CD4-positive, alpha-beta memory T cell (primary cell): ENCODE measurements at regions not wholly inside any gene's neighbourhood (a gene's known extent, or its start where the extent isn't known, plus 50 kb on each side); places are given as distances from the start of the nearest gene placed in this dataset.

Experiments used
- CTCF ChIA-PET: fragments of 350-600 bp; sonication (Branson Sonifier 250); formaldehyde crosslinking; loops from one replicate; lab custom pipeline; 2021; ENCODE audit warnings: inconsistent platforms; ENCODE audit not compliant: partially characterized antibody; lab: Charles Lee
- POLR2A ChIA-PET: fragments of 350-600 bp; sonication (Branson Sonifier 250); formaldehyde crosslinking; loops from one replicate; lab custom pipeline; 2021; ENCODE audit not compliant: partially characterized antibody; lab: Charles Lee
- DNase-seq, 5 donors: peaks; one replicate each; pipeline versions ENCODE4 v3.0.0 to v3.0.0-alpha.2; 2020 to 2022; ENCODE audit warnings: mixed read lengths in 1 of 5
- H3K27ac ChIP-seq: one replicate; pipeline ENCODE4 v1.7.0; 2013; ENCODE audit warnings: low read depth, low read length
- H3K27me3 ChIP-seq: 2 replicates; pipeline ENCODE4 v1.7.0; 2013; ENCODE audit warnings: mild to moderate bottlenecking, low read length, moderate library complexity; ENCODE audit not compliant: insufficient read depth
- H3K36me3 ChIP-seq: 2 replicates; pipeline ENCODE4 v1.7.0; 2013; ENCODE audit warnings: mild to moderate bottlenecking, low read length, moderate library complexity; ENCODE audit not compliant: insufficient read depth
- H3K4me1 ChIP-seq: 2 replicates; pipeline ENCODE4 v1.7.0; 2013; ENCODE audit warnings: mild to moderate bottlenecking, low read length, moderate library complexity; ENCODE audit not compliant: insufficient read depth
- H3K4me3 ChIP-seq, 2 donors: one replicate each; pipeline ENCODE4 v1.7.0; 2013; ENCODE audit warnings: low read length in 2 of 2, mild to moderate bottlenecking in 1 of 2
- H3K9me3 ChIP-seq, 2 donors: one replicate each; pipeline ENCODE4 v1.7.0; 2013; ENCODE audit warnings: low read length in 2 of 2, control low read depth in 1 of 2; ENCODE audit not compliant: control insufficient read depth in 1 of 2
- H3K27ac Mint-ChIP-seq, 7 donors: one replicate each; pipeline ENCODE4 v1.8.0; 2020 to 2021; ENCODE audit warnings: mixed read lengths in 7 of 7, mild to moderate bottlenecking in 6 of 7, inconsistent platforms in 3 of 7, moderate library complexity in 3 of 7
- H3K27me3 Mint-ChIP-seq, 2 donors: one replicate each; pipeline ENCODE4 v1.8.0; 2020 to 2021; ENCODE audit warnings: mixed read lengths in 2 of 2
- H3K36me3 Mint-ChIP-seq, 2 donors: one replicate each; pipeline ENCODE4 v1.8.0; 2020 to 2021; ENCODE audit warnings: mixed read lengths in 2 of 2, inconsistent platforms in 1 of 2, mild to moderate bottlenecking in 1 of 2
- H3K4me1 Mint-ChIP-seq, 4 donors: one replicate each; pipeline ENCODE4 v1.8.0; 2020 to 2021; ENCODE audit warnings: mixed read lengths in 4 of 4, mild to moderate bottlenecking in 1 of 4
- H3K4me3 Mint-ChIP-seq, 8 donors: one replicate each; pipeline ENCODE4 v1.8.0; 2020 to 2021; ENCODE audit warnings: mixed read lengths in 8 of 8, mild to moderate bottlenecking in 7 of 8, moderate library complexity in 6 of 8, inconsistent platforms in 3 of 8
- H3K9me3 Mint-ChIP-seq, 8 donors: one replicate each; pipeline ENCODE4 v1.8.0; 2020 to 2021; ENCODE audit warnings: mixed read lengths in 8 of 8, mild to moderate bottlenecking in 5 of 8, inconsistent platforms in 3 of 8, moderate library complexity in 1 of 8
- intact Hi-C: fragments of 100-400 bp; cut with micrococcal nuclease; formaldehyde crosslinking; loops from one replicate; pipeline ENCODE4 v1.15.1; 2023

DNA sequence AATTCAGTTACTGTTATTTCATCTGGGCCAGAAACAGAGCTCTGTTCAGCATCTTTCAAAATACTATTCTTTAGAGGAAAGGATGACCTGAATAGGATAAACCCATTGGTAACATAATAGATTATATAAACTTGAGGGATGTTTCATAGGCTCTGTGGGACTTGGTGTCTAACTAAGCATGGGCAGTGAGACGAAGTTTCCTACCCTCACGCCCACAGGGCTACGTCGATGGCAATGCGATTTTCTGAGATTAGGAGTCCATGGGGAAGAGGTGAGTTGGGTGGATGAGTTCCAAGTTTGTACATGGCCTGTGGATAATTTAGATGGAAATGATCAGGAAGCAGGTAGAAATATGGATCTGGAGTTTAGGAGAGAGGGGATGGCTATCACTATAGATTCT, 115.2 kb upstream of the TBL1XR1 start:
- H3K36me3 ChIP-seq, result no peaks in the 10 kb centered on the region
- intact Hi-C loops, result no loop called here
- H3K9me3 ChIP-seq, result no peaks in the 10 kb centered on the region
- H3K4me1 ChIP-seq, result peaks cover 2% of the 10 kb centered on the region
- Mint-ChIP-seq H3K4me3 (no peak overlapping the region), H3K36me3 (peaks cover 0 to 2% of the 10 kb centered on the region in 2 donors), H3K9me3 (peaks cover 0 to 26% (median 11%) of the 10 kb centered on the region in 8 donors), H3K4me1 (peaks cover 0 to 3% (median 2%) of the 10 kb centered on the region in 4 donors), H3K27ac (no peak overlapping the region), H3K27me3 (no peaks in the 10 kb centered on the region)
- no peak overlapping the region for H3K4me3 ChIP-seq
- no peak overlapping the region for H3K27ac ChIP-seq
- no peak for DNase-seq
- CTCF ChIA-PET, result interaction anchor here (0.9 kb wide), 1 partner anchor 15 kb away, joined by 3 read pairs; no protein-coding TSS in a partner anchor
- POLR2A ChIA-PET, result no interaction called here
- no peaks in the 10 kb centered on the region for H3K27me3 ChIP-seq

GRCh38 chr3:177314897-177315296, 117.6 kb upstream of the TBL1XR1 start:
- intact Hi-C loops, result no loop called here
- H3K27ac ChIP-seq, result no peak overlapping the region
- H3K27ac Mint-ChIP-seq, result no peak overlapping the region
- H3K27me3 Mint-ChIP-seq, result no peaks in the 10 kb centered on the region
- peaks cover 9 to 24% (median 14%) of the 10 kb centered on the region in 4 donors for H3K4me1 Mint-ChIP-seq
- no peaks in the 10 kb centered on the region for H3K9me3 ChIP-seq
- H3K4me3 ChIP-seq, result no peak overlapping the region
- CTCF ChIA-PET, result no interaction called here
- H3K27me3 ChIP-seq, result no peaks in the 10 kb centered on the region
- POLR2A ChIA-PET, result interaction anchor here (2.9 kb wide), 1 partner anchor 45 kb away, joined by 8 read pairs; no protein-coding TSS in a partner anchor
- no peak overlapping the region for H3K4me3 Mint-ChIP-seq
- H3K4me1 ChIP-seq, result peaks cover 12% of the 10 kb centered on the region
- no peak for DNase-seq
- no peaks in the 10 kb centered on the region for H3K36me3 Mint-ChIP-seq
- H3K36me3 ChIP-seq, result no peaks in the 10 kb centered on the region
- peaks cover 0 to 23% (median 13%) of the 10 kb centered on the region in 8 donors for H3K9me3 Mint-ChIP-seq

DNA sequence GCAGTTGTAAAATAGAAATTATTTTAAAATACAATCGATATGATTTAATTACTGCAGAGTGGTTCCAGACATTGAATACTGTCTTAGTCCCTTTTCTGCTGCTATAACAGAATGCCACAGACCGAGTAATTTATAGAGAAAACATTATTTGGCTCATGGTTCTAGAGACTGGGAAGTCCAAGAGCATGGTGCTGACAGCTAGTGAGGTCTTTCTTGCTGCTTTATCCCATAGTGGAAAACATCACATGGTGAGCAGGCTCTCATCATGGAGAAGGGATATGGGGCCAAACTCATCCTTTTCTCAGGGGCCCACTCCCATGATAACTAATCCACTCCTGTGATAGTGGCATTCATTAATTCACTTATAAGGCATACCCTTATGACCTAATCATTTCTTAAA, 120.0 kb upstream of the TBL1XR1 start:
- Mint-ChIP-seq H3K27ac (peak overlapping the region in 2 of 7 donors; percentile 61 to 84), H3K9me3 (peaks cover 0 to 5% (median 3%) of the 10 kb centered on the region in 8 donors), H3K27me3 (no peaks in the 10 kb centered on the region), H3K4me3 (peak overlapping the region in 4 of 8 donors; percentile 15 to 69 (median 50)), H3K36me3 (no peaks in the 10 kb centered on the region), H3K4me1 (peaks cover 23 to 44% (median 31%) of the 10 kb centered on the region in 4 donors)
- Histone ChIP-seq H3K4me1 (peaks cover 29% of the 10 kb centered on the region), H3K27me3 (no peaks in the 10 kb centered on the region), H3K9me3 (no peaks in the 10 kb centered on the region), H3K4me3 (no peak overlapping the region), H3K36me3 (no peaks in the 10 kb centered on the region), H3K27ac (no peak overlapping the region)
- ChIA-PET POLR2A (interaction anchor here (1.2 to 2.9 kb wide), 2 partner anchors 43 to 120 kb away, joined by 3 to 8 read pairs; partner anchors contain the start of gene TBL1XR1), CTCF (no interaction called here)
- DNase-seq, result no peak
- intact Hi-C loops, result no loop called here

GRCh38 chr3:177318559-177318958, 121.3 kb upstream of the TBL1XR1 start:
- POLR2A ChIA-PET, result no interaction called here
- Histone ChIP-seq H3K9me3 (no peaks in the 10 kb centered on the region), H3K27ac (no peak overlapping the region), H3K4me1 (peaks cover 29% of the 10 kb centered on the region), H3K4me3 (no peak overlapping the region), H3K27me3 (no peaks in the 10 kb centered on the region), H3K36me3 (no peaks in the 10 kb centered on the region)
- H3K4me3 Mint-ChIP-seq, result no peak overlapping the region
- H3K36me3 Mint-ChIP-seq, result no peaks in the 10 kb centered on the region
- peak overlapping the region in 1 of 7 donors; percentile 35 for H3K27ac Mint-ChIP-seq
- H3K4me1 Mint-ChIP-seq, result peaks cover 23 to 44% (median 30%) of the 10 kb centered on the region in 4 donors
- CTCF ChIA-PET, result no interaction called here
- intact Hi-C loops, result loop anchor here (1.0 kb wide), 1 partner anchor 40 kb away; no protein-coding TSS in a partner anchor
- peaks cover 0 to 4% (median 0%) of the 10 kb centered on the region in 8 donors for H3K9me3 Mint-ChIP-seq
- H3K27me3 Mint-ChIP-seq, result no peaks in the 10 kb centered on the region
- no peak for DNase-seq

DNA sequence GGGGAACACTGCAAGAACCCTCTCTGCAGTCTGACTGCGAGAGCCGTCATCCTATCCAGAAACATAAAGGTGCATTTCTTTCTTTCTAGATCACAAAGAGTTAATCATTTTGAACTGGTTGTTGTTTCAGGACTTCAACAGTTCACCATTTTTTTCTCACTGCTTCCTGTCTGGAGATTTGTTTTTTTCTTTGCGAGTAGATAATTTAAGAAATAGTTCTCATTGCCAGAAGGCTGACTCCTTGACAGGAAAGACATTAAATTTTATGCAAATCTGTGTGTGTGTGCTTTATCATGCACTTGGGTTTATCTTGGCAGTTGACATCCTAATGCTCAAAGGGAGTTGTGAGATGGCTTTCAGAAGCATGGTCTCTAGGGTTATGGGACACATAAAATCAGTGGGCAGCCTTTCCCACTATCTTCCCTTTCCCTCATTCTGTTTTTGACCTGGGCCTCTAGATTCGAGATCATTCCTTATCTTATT, 123.5 kb upstream of the TBL1XR1 start:
- Histone ChIP-seq H3K4me1 (peaks cover 29% of the 10 kb centered on the region), H3K9me3 (no peaks in the 10 kb centered on the region), H3K27ac (no peak overlapping the region), H3K36me3 (no peaks in the 10 kb centered on the region), H3K27me3 (no peaks in the 10 kb centered on the region), H3K4me3 (no peak overlapping the region)
- peak in 2 of 5 donors; percentile 15 to 17 for DNase-seq
- Mint-ChIP-seq H3K27me3 (no peaks in the 10 kb centered on the region), H3K36me3 (no peaks in the 10 kb centered on the region), H3K4me3 (peak overlapping the region in 5 of 8 donors; percentile 3 to 33 (median 24)), H3K9me3 (peaks cover 0 to 4% (median 0%) of the 10 kb centered on the region in 8 donors), H3K27ac (peak overlapping the region in 4 of 7 donors; percentile 10 to 43 (median 21)), H3K4me1 (peaks cover 23 to 44% (median 30%) of the 10 kb centered on the region in 4 donors)
- intact Hi-C loops, result no loop called here
- ChIA-PET POLR2A (interaction anchor here (1.0 kb wide), 1 partner anchor 119 kb away, joined by 4 read pairs; no protein-coding TSS in a partner anchor), CTCF (no interaction called here)

GRCh38 chr3:177321819-177322218, 124.5 kb upstream of the TBL1XR1 start:
- Histone ChIP-seq H3K4me3 (no peak overlapping the region), H3K27me3 (no peaks in the 10 kb centered on the region), H3K4me1 (peaks cover 29% of the 10 kb centered on the region), H3K27ac (no peak overlapping the region), H3K36me3 (no peaks in the 10 kb centered on the region), H3K9me3 (no peaks in the 10 kb centered on the region)
- Mint-ChIP-seq H3K27ac (peak overlapping the region in 1 of 7 donors; percentile 15), H3K27me3 (no peaks in the 10 kb centered on the region), H3K4me3 (no peak overlapping the region), H3K4me1 (peaks cover 23 to 44% (median 30%) of the 10 kb centered on the region in 4 donors), H3K9me3 (peaks cover 0 to 4% (median 0%) of the 10 kb centered on the region in 8 donors), H3K36me3 (no peaks in the 10 kb centered on the region)
- no peak for DNase-seq
- ChIA-PET CTCF (no interaction called here), POLR2A (interaction anchor here (0.6 kb wide), 1 partner anchor 18 kb away, joined by 3 read pairs; no protein-coding TSS in a partner anchor)
- intact Hi-C loops, result no loop called here

DNA sequence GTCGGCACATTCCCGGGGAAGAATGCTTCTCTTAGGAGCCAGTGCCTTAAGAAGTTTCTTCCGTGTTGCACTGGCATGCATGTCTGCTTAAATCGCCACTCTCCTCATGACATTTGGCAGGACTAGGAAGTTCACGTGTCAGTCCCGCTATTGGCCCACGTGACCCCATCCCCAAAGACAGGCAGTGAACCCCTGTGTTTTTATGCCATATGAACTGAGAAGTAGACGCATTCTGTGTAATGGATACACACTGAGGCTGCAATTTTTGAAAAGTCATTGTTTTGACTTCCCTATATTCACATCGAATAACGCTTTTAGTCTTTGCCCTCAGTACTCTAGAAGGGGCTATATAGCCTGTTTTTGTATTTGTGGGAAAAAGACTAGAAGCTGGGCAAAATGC, 125.6 kb upstream of the TBL1XR1 start:
- ChIA-PET POLR2A (no interaction called here), CTCF (no interaction called here)
- Mint-ChIP-seq H3K9me3 (peaks cover 0 to 4% (median 0%) of the 10 kb centered on the region in 8 donors), H3K36me3 (no peaks in the 10 kb centered on the region), H3K4me3 (no peak overlapping the region), H3K27me3 (no peaks in the 10 kb centered on the region), H3K4me1 (peaks cover 20 to 38% (median 24%) of the 10 kb centered on the region in 4 donors), H3K27ac (no peak overlapping the region)
- H3K9me3 ChIP-seq, result no peaks in the 10 kb centered on the region
- no peak for DNase-seq
- H3K4me3 ChIP-seq, result no peak overlapping the region
- H3K4me1 ChIP-seq, result peaks cover 23% of the 10 kb centered on the region
- intact Hi-C loops, result no loop called here
- H3K36me3 ChIP-seq, result no peaks in the 10 kb centered on the region
- no peaks in the 10 kb centered on the region for H3K27me3 ChIP-seq
- H3K27ac ChIP-seq, result no peak overlapping the region
